ENCODE measurements at regions not wholly inside any gene's neighbourhood (a gene's known extent, or its start where the extent isn't known, plus 50 kb on each side); places are given as distances from the start of the nearest gene placed in this dataset.

- H3K36me3 ChIP-seq = no peaks in the 10 kb centered on the region
- H3K9me3 ChIP-seq = no peaks in the 10 kb centered on the region
- H3K27me3 ChIP-seq = no peaks in the 10 kb centered on the region
- H3K4me3 ChIP-seq = no peak overlapping the region
- H3K4me1 ChIP-seq = no peaks in the 10 kb centered on the region
- H3K27ac ChIP-seq = no peak overlapping the region
- TF ChIP-seq, protein P1, sequence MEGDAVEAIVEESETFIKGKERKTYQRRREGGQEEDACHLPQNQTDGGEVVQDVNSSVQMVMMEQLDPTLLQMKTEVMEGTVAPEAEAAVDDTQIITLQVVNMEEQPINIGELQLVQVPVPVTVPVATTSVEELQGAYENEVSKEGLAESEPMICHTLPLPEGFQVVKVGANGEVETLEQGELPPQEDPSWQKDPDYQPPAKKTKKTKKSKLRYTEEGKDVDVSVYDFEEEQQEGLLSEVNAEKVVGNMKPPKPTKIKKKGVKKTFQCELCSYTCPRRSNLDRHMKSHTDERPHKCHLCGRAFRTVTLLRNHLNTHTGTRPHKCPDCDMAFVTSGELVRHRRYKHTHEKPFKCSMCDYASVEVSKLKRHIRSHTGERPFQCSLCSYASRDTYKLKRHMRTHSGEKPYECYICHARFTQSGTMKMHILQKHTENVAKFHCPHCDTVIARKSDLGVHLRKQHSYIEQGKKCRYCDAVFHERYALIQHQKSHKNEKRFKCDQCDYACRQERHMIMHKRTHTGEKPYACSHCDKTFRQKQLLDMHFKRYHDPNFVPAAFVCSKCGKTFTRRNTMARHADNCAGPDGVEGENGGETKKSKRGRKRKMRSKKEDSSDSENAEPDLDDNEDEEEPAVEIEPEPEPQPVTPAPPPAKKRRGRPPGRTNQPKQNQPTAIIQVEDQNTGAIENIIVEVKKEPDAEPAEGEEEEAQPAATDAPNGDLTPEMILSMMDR (IDR thresholded peaks at IDR 0.05) = no peak
- DNase-seq (ENCODE audit: low spot score) = no peak
These were observed 142.3 kb downstream of the TFAP2A start for GRCh38 chr6:10272591-10272990.

DNA sequence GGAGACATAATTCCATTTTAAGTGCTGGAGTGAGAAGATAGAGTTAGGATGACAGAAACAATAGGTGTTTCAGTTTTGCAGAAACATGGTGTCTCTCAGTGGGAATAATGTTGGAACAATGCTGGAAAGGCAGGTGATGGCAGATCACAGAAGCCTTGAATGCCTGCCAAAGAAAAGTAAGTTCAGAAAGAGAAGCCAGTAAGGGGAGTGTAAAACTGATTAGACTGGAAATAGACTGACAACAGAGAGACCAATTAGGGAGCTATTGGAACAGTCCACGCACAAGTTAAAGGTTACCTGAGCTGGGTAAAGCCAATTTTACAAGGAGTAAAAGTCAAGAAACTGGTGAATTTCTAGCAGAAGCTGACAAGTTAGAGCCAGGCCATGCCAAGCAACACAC lies 142.9 kb downstream of the TFAP2A start:
- Histone ChIP-seq H3K4me3 (no peak overlapping the region), H3K4me1 (no peaks in the 10 kb centered on the region), H3K9me3 (no peaks in the 10 kb centered on the region), H3K27ac (no peak overlapping the region), H3K27me3 (no peaks in the 10 kb centered on the region), H3K36me3 (no peaks in the 10 kb centered on the region)
- no peak for DNase-seq (ENCODE audit: low spot score)
- TF ChIP-seq, protein P1 (IDR thresholded peaks at IDR 0.05) = no peak

GRCh38 chr6:10269814-10270472 lies 144.9 kb downstream of the TFAP2A start:
- no peaks in the 10 kb centered on the region for H3K9me3 ChIP-seq
- no peak overlapping the region for H3K4me3 ChIP-seq
- no peaks in the 10 kb centered on the region for H3K4me1 ChIP-seq
- H3K27me3 ChIP-seq = no peaks in the 10 kb centered on the region
- H3K27ac ChIP-seq = no peak overlapping the region
- TF ChIP-seq, protein P1 (IDR thresholded peaks at IDR 0.05) = no peak
- H3K36me3 ChIP-seq = no peaks in the 10 kb centered on the region
- DNase-seq (ENCODE audit: low spot score) = no peak

GRCh38 chr6:10268611-10269310 lies 146.1 kb downstream of the TFAP2A start:
- no peak overlapping the region for H3K27ac ChIP-seq
- H3K9me3 ChIP-seq = no peaks in the 10 kb centered on the region
- no peaks in the 10 kb centered on the region for H3K36me3 ChIP-seq
- H3K27me3 ChIP-seq = no peaks in the 10 kb centered on the region
- H3K4me3 ChIP-seq = no peak overlapping the region
- TF ChIP-seq, protein P1 (IDR thresholded peaks at IDR 0.05) = no peak
- no peak for DNase-seq (ENCODE audit: low spot score)
- H3K4me1 ChIP-seq = no peaks in the 10 kb centered on the region

DNA sequence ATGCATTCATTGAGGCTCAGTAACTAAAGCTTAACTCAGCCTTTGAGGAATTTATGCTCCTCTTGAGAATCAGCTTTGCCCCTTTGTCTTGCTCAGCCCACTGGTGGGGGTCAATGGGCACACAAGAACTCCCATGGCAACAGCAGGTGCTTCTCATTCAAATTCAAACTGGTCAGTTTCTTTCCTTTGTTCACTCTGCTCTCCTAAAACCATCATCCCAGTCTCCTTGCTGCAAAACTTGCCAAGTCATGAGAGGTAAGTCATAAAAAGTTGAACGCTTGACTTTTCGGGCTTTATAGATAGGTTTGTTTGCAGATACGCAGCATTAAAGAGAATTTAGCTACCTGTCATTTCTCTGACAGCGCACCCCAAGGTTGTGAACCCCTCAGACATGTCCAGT lies 146.8 kb downstream of the TFAP2A start:
- TF ChIP-seq, protein P1 (IDR thresholded peaks at IDR 0.05) = no peak
- Histone ChIP-seq H3K27me3 (no peaks in the 10 kb centered on the region), H3K9me3 (no peaks in the 10 kb centered on the region), H3K4me1 (no peaks in the 10 kb centered on the region), H3K4me3 (no peak overlapping the region), H3K36me3 (no peaks in the 10 kb centered on the region), H3K27ac (no peak overlapping the region)
- DNase-seq (ENCODE audit: low spot score) = no peak
